OCI-LY7 (cell line): ENCODE measurements at regions not wholly inside any gene's neighbourhood (a gene's known extent, or its start where the extent isn't known, plus 50 kb on each side); places are given as distances from the start of the nearest gene placed in this dataset.

Experiments
- BruUV-seq: library from RNA; stranded (reverse); fragments of 400-500 nt; replicated peaks from 2 replicates; lab custom pipeline; 2021; lab: Mats Ljungman, UMichigan
- CTCF ChIA-PET: fragments of 300-600 bp; sonication (Branson Sonifier 250); formaldehyde crosslinking; loops from one replicate; lab custom pipeline; 2022; ENCODE audit warnings: antibody characterized with exemption; ENCODE audit not compliant: unreplicated experiment; lab: Charles Lee
- POLR2A ChIA-PET: fragments of 300-600 bp; sonication (Branson Sonifier 250); formaldehyde crosslinking; loops from one replicate; lab custom pipeline; 2022; ENCODE audit warnings: antibody characterized with exemption; lab: Charles Lee
- DNase-seq: peaks from one replicate; pipeline ENCODE4 v3.0.0-alpha.2; 2015; ENCODE audit warnings: low spot score
- H2AFZ ChIP-seq: fragments of 200-600 bp; sonication (generic), shearing (Covaris generic); 2 replicates; pipeline ENCODE4 v1.6.1; 2014; ENCODE audit warnings: mild to moderate bottlenecking, antibody characterized with exemption, low read length, moderate library complexity
- H3K27ac ChIP-seq: fragments of 200-600 bp; sonication (generic); 2 replicates; pipeline ENCODE4 v1.5.1; 2014; ENCODE audit warnings: mixed run types, low read depth, mild to moderate bottlenecking, moderate library complexity, low read length, inconsistent platforms; ENCODE audit not compliant: poor library complexity, severe bottlenecking
- H3K36me3 ChIP-seq: fragments of 200-600 bp; sonication (generic); 2 replicates; pipeline ENCODE4 v1.6.1; 2014; ENCODE audit warnings: mild to moderate bottlenecking, antibody characterized with exemption, low read length, moderate library complexity, mixed read lengths; ENCODE audit not compliant: insufficient read depth
- H3K4me1 ChIP-seq: fragments of 200-600 bp; sonication (generic); 2 replicates; pipeline ENCODE4 v1.5.1; 2014; ENCODE audit warnings: mild to moderate bottlenecking, low read length; ENCODE audit not compliant: insufficient read depth, poor library complexity, severe bottlenecking
- H3K4me2 ChIP-seq: fragments of 200-600 bp; sonication (generic); 2 replicates; pipeline ENCODE4 v1.6.1; 2014; ENCODE audit warnings: mild to moderate bottlenecking, low read length
- H3K4me3 ChIP-seq: fragments of 200-600 bp; sonication (generic); 2 replicates; pipeline ENCODE4 v1.5.1; 2014; ENCODE audit warnings: mild to moderate bottlenecking, low read depth, low read length; ENCODE audit not compliant: poor library complexity, severe bottlenecking
- H3K79me2 ChIP-seq: fragments of 200-600 bp; sonication (generic); 2 replicates; pipeline ENCODE4 v1.6.1; 2016; ENCODE audit warnings: low read depth, mild to moderate bottlenecking, low read length, moderate library complexity, mixed read lengths; ENCODE audit not compliant: insufficient read depth
- H3K9me2 ChIP-seq: fragments of 200-600 bp; sonication (generic); 2 replicates; pipeline ENCODE4 v1.6.1; 2016; ENCODE audit warnings: mild to moderate bottlenecking, low read length, mixed read lengths; ENCODE audit not compliant: insufficient read depth
- H3K9me3 ChIP-seq: fragments of 200-600 bp; sonication (generic); 2 replicates; pipeline ENCODE4 v1.6.1; 2014; ENCODE audit warnings: mild to moderate bottlenecking, mixed run types, low read length, mixed read lengths
- H4K20me1 ChIP-seq: fragments of 200-600 bp; sonication (generic); 2 replicates; pipeline ENCODE4 v1.6.1; 2014; ENCODE audit warnings: mild to moderate bottlenecking, antibody characterized with exemption, low read length, moderate library complexity, mixed read lengths; ENCODE audit not compliant: insufficient read depth
- EZH2phosphoT487 ChIP-seq: fragments of 200-600 bp; sonication (generic); IDR thresholded peaks from 2 replicates; pipeline ENCODE4 v1.6.1; 2018; ENCODE audit warnings: low read depth, borderline replicate concordance, mild to moderate bottlenecking, mixed run types, antibody characterized with exemption, low read length, moderate library complexity, mixed read lengths
- intact Hi-C: fragments of 100-400 bp; cut with micrococcal nuclease; formaldehyde crosslinking; loops from one replicate; pipeline ENCODE4 v1.10.0; 2022; ENCODE audit not compliant: unreplicated experiment
- TF ChIP-seq, protein P1 (sequence below): fragments of 200-600 bp; sonication (generic); conservative IDR thresholded peaks from 2 replicates; pipeline ENCODE4 v1.5.1; 2014; ENCODE audit warnings: mild to moderate bottlenecking, antibody characterized with exemption, low read length, moderate library complexity, mixed read lengths

DNA sequence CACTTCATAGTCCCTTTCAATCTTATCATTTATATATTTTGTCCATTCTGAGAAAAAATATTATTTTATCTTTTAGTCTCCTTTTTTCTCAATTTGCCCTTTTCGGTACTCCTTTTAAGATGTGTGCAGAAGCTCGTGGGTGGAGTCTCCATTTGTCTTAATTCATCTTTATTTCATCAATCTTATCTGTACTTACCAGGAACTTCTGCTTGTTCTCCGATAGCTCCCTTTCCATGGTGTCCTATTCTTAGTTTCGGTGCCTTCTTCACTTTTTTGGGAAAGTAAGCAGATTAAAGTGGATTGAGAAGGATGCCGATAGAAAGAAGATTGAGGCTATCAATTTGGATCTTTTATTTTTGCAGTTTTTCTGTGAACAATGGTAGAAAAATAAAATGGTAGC, 183.4 kb upstream of the PLEKHA5 start:
- H3K79me2 ChIP-seq = no peaks in the 10 kb centered on the region
- TF ChIP-seq, protein P1, sequence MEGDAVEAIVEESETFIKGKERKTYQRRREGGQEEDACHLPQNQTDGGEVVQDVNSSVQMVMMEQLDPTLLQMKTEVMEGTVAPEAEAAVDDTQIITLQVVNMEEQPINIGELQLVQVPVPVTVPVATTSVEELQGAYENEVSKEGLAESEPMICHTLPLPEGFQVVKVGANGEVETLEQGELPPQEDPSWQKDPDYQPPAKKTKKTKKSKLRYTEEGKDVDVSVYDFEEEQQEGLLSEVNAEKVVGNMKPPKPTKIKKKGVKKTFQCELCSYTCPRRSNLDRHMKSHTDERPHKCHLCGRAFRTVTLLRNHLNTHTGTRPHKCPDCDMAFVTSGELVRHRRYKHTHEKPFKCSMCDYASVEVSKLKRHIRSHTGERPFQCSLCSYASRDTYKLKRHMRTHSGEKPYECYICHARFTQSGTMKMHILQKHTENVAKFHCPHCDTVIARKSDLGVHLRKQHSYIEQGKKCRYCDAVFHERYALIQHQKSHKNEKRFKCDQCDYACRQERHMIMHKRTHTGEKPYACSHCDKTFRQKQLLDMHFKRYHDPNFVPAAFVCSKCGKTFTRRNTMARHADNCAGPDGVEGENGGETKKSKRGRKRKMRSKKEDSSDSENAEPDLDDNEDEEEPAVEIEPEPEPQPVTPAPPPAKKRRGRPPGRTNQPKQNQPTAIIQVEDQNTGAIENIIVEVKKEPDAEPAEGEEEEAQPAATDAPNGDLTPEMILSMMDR = no peak
- no peak for TF ChIP-seq EZH2phosphoT487
- no peaks in the 10 kb centered on the region for H3K9me3 ChIP-seq
- no TSS peak for BruUV-seq
- ChIA-PET CTCF (no interaction called here), POLR2A (interaction anchor here (0.7 kb wide), 1 partner anchor 65 kb away, joined by 3 read pairs; no protein-coding TSS in a partner anchor)
- H4K20me1 ChIP-seq = no peaks in the 10 kb centered on the region
- H2AFZ ChIP-seq = no peak overlapping the region
- intact Hi-C loops = no loop called here
- H3K4me2 ChIP-seq = no peak overlapping the region
- H3K36me3 ChIP-seq = no peaks in the 10 kb centered on the region
- no peak overlapping the region for H3K4me3 ChIP-seq
- no peak overlapping the region for H3K27ac ChIP-seq
- H3K4me1 ChIP-seq = no peaks in the 10 kb centered on the region
- no peaks in the 10 kb centered on the region for H3K9me2 ChIP-seq
- no peak for DNase-seq

DNA sequence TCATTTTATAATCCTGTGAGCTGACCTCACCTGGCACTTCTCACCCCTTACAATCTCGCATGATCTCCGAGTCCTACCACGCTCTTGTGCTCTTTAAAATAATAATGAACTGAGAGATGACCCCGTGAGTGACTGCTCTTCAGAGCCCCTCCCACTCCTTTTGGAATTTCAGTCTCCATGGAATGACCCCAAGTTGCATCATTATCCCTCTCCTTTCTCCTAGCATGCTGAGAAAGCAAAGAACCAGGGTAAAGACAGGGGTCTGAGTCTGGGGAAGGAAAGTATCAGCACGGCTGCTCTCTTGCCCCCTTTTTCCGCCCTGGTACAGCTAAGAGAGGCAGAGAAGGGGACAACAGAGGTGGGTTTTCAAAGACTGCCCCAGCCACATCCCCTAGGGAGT, 178.3 kb upstream of the PLEKHA5 start:
- CTCF ChIA-PET = no interaction called here
- Histone ChIP-seq H3K4me2 (no peak overlapping the region), H3K36me3 (no peaks in the 10 kb centered on the region), H4K20me1 (no peaks in the 10 kb centered on the region), H3K9me3 (no peaks in the 10 kb centered on the region), H3K79me2 (no peaks in the 10 kb centered on the region), H2AFZ (no peak overlapping the region), H3K27ac (no peak overlapping the region), H3K4me1 (no peaks in the 10 kb centered on the region), H3K9me2 (no peaks in the 10 kb centered on the region), H3K4me3 (no peak overlapping the region)
- no TSS peak for BruUV-seq
- TF ChIP-seq, protein P1 = no peak
- no peak for TF ChIP-seq EZH2phosphoT487
- intact Hi-C loops = no loop called here
- DNase-seq = no peak
- POLR2A ChIA-PET = interaction anchor here (0.5 kb wide), 1 partner anchor 10 kb away, joined by 3 read pairs; no protein-coding TSS in a partner anchor

DNA sequence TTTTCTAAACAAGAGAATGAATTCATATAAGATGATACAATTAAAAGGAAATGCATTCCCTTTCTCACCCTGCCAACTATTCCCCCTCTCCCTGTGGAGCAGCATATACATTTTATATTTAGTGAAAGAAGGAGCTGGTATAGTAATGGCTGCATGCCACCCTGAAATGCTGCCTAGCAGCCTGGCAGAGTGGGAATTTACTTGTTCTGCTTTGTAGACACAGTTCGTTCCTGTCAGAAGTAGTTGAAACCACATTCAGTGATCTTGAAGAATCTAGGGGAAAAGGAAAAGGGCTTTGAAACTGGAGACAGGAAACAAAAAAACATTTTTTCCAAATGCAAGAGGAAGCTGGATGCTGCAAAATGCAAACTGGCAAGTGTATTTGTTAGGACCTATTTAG, 176.0 kb upstream of the PLEKHA5 start:
- H3K79me2 ChIP-seq = no peaks in the 10 kb centered on the region
- no peak overlapping the region for H3K27ac ChIP-seq
- H2AFZ ChIP-seq = no peak overlapping the region
- CTCF ChIA-PET = no interaction called here
- no peaks in the 10 kb centered on the region for H3K36me3 ChIP-seq
- H3K9me3 ChIP-seq = no peaks in the 10 kb centered on the region
- H3K4me1 ChIP-seq = no peaks in the 10 kb centered on the region
- no peak overlapping the region for H3K4me3 ChIP-seq
- intact Hi-C loops = no loop called here
- H3K9me2 ChIP-seq = no peaks in the 10 kb centered on the region
- TF ChIP-seq, protein P1 = no peak
- TF ChIP-seq EZH2phosphoT487 = no peak
- POLR2A ChIA-PET = no interaction called here
- H4K20me1 ChIP-seq = no peaks in the 10 kb centered on the region
- DNase-seq = no peak
- no TSS peak for BruUV-seq
- H3K4me2 ChIP-seq = no peak overlapping the region
